IMR-90 (cell line): ENCODE measurements at regions not wholly inside any gene's neighbourhood (a gene's known extent, or its start where the extent isn't known, plus 50 kb on each side); places are given as distances from the start of the nearest gene placed in this dataset.

Experiments used
- ATAC-seq: fragments of 200-7000 bp; cut with Tn5 transposase; 2 replicates; pipeline ENCODE4 v1.9.1; 2020; ENCODE audit warnings: low read depth, mild to moderate bottlenecking, moderate library complexity
- BruUV-seq: library from RNA; stranded (reverse); fragments of 400-500 nt; replicated peaks from 2 replicates; lab custom pipeline; 2021; lab: Mats Ljungman, UMichigan
- CTCF ChIA-PET: fragments of 300-600 bp; formaldehyde crosslinking; extraction: SDS; loops from one replicate; lab custom pipeline; 2021; ENCODE audit warnings: antibody characterized with exemption; lab: Yijun Ruan, JAX
- POLR2A ChIA-PET: fragments of 300-600 bp; sonication (Branson Sonifier 250); formaldehyde crosslinking; loops from one replicate; lab custom pipeline; 2022; ENCODE audit warnings: antibody characterized with exemption; ENCODE audit not compliant: unreplicated experiment; lab: Charles Lee
- DNase-seq: peaks from one replicate; pipeline ENCODE4 v3.0.0; 2013
- H2AFZ ChIP-seq: replicated peaks from 2 replicates; pipeline ENCODE3; 2013; ENCODE audit warnings: low read length, mild to moderate bottlenecking; ENCODE audit not compliant: poor library complexity
- H2AK5ac ChIP-seq: 2 replicates; pipeline ENCODE4 v1.6.1; 2013; ENCODE audit warnings: low read depth, low read length, inconsistent platforms
- H2AK9ac ChIP-seq: replicated peaks from 2 replicates; pipeline ENCODE3; 2013; ENCODE audit warnings: mild to moderate bottlenecking, low read depth, low read length, moderate library complexity; ENCODE audit not compliant: poor library complexity
- H2BK120ac ChIP-seq: 2 replicates; pipeline ENCODE4 v1.6.1; 2013; ENCODE audit warnings: low read depth, low read length, inconsistent platforms
- H2BK15ac ChIP-seq: 3 replicates; pipeline ENCODE4 v1.6.1; 2013; ENCODE audit warnings: low read depth, low read length, inconsistent platforms
- H2BK20ac ChIP-seq: 2 replicates; pipeline ENCODE4 v1.6.1; 2013; ENCODE audit warnings: low read depth, mild to moderate bottlenecking, inconsistent platforms, low read length, moderate library complexity
- H2BK5ac ChIP-seq: 2 replicates; pipeline ENCODE4 v1.6.1; 2013; ENCODE audit warnings: mild to moderate bottlenecking, low read depth, low read length, inconsistent platforms; ENCODE audit not compliant: poor library complexity, severe bottlenecking
- H3K14ac ChIP-seq: replicated peaks from 2 replicates; pipeline ENCODE4 v1.6.1; 2013; ENCODE audit warnings: low read depth, low read length, inconsistent platforms
- H3K18ac ChIP-seq: 2 replicates; pipeline ENCODE4 v1.6.1; 2013; ENCODE audit warnings: low read depth, low read length, control low read depth
- H3K23ac ChIP-seq: 2 replicates; pipeline ENCODE4 v1.6.1; 2013; ENCODE audit warnings: low read depth, low read length, inconsistent platforms
- H3K27ac ChIP-seq: 2 replicates; pipeline ENCODE4 v1.5.1; 2013; ENCODE audit warnings: mild to moderate bottlenecking, control low read depth, low read length; ENCODE audit not compliant: insufficient read depth
- H3K27me3 ChIP-seq: 2 replicates; pipeline ENCODE4 v1.6.1; 2013; ENCODE audit warnings: low read length; ENCODE audit not compliant: control insufficient read depth, insufficient read depth
- H3K36me3 ChIP-seq: 2 replicates; pipeline ENCODE4 v1.6.1; 2013; ENCODE audit warnings: low read length, mixed read lengths; ENCODE audit not compliant: control insufficient read depth, insufficient read depth
- H3K4ac ChIP-seq: 2 replicates; pipeline ENCODE4 v1.6.1; 2013; ENCODE audit warnings: low read depth, low read length, inconsistent platforms
- H3K4me1 ChIP-seq: 2 replicates; pipeline ENCODE4 v1.6.1; 2013; ENCODE audit warnings: low read length, mixed read lengths; ENCODE audit not compliant: control insufficient read depth, insufficient read depth
- H3K4me2 ChIP-seq: 2 replicates; pipeline ENCODE4 v1.6.1; 2013; ENCODE audit warnings: low read depth, mild to moderate bottlenecking, control low read depth, low read length, moderate library complexity
- H3K4me3 ChIP-seq: 2 replicates; pipeline ENCODE4 v1.5.1; 2013; ENCODE audit warnings: low read depth, mild to moderate bottlenecking, control low read depth, low read length, moderate library complexity; ENCODE audit not compliant: insufficient read depth
- H3K56ac ChIP-seq: 2 replicates; pipeline ENCODE4 v1.6.1; 2013; ENCODE audit warnings: low read length, inconsistent platforms; ENCODE audit not compliant: insufficient read depth; ENCODE audit errors: extremely low read depth
- H3K79me1 ChIP-seq, 2 experiments: 2 replicates each; pipeline ENCODE4 v1.6.1; 2013; ENCODE audit warnings: low read length in 2 of 2, inconsistent platforms in 1 of 2, low read depth in 1 of 2
- H3K9ac ChIP-seq: 2 replicates; pipeline ENCODE4 v1.6.1; 2013; ENCODE audit warnings: low read depth, low read length, control low read depth
- H3K9me1 ChIP-seq: 2 replicates; pipeline ENCODE4 v1.6.1; 2013; ENCODE audit warnings: low read length, inconsistent platforms; ENCODE audit not compliant: insufficient read depth
- H3K9me3 ChIP-seq: 2 replicates; pipeline ENCODE4 v1.6.1; 2013; ENCODE audit warnings: low read length; ENCODE audit not compliant: control insufficient read depth, insufficient read depth
- H4K20me1 ChIP-seq: 2 replicates; pipeline ENCODE4 v1.6.1; 2013; ENCODE audit warnings: low read length, inconsistent platforms; ENCODE audit not compliant: insufficient read depth
- H4K5ac ChIP-seq: 2 replicates; pipeline ENCODE4 v1.6.1; 2013; ENCODE audit warnings: mild to moderate bottlenecking, low read depth, low read length, control low read depth
- H4K8ac ChIP-seq, 2 experiments: 2 replicates each; pipeline ENCODE4 v1.6.1; 2013; ENCODE audit warnings: low read depth in 2 of 2, low read length in 2 of 2, control low read depth in 1 of 2, inconsistent platforms in 1 of 2
- H4K91ac ChIP-seq: 2 replicates; pipeline ENCODE4 v1.6.1; 2013; ENCODE audit warnings: low read depth, low read length, inconsistent platforms; ENCODE audit not compliant: insufficient read depth
- BHLHE40 ChIP-seq: fragments of 150-350 bp; IDR thresholded peaks from 2 replicates; pipeline ENCODE4 v1.6.1; 2016; ENCODE audit warnings: mild to moderate bottlenecking, low read depth, low read length
- CEBPB ChIP-seq: IDR thresholded peaks from 2 replicates; pipeline ENCODE4 v1.6.1; 2012; ENCODE audit warnings: low read depth, low read length, improper control_type of control experiment
- CHD1 ChIP-seq: IDR thresholded peaks from 2 replicates; pipeline ENCODE4 v1.6.1; 2012; ENCODE audit warnings: low read depth, low read length, improper control_type of control experiment
- ELK1 ChIP-seq: fragments of 150-350 bp; IDR thresholded peaks from 2 replicates; pipeline ENCODE4 v1.6.1; 2016; ENCODE audit warnings: low read depth, mild to moderate bottlenecking, low read length, moderate library complexity, borderline replicate concordance
- FOS ChIP-seq: fragments of 150-350 bp; IDR thresholded peaks from 2 replicates; pipeline ENCODE4 v1.6.1; 2016; ENCODE audit warnings: low read depth, low read length
- MAFK ChIP-seq: IDR thresholded peaks from 2 replicates; pipeline ENCODE4 v1.6.1; 2012; ENCODE audit warnings: low read depth, low read length, improper control_type of control experiment
- MAZ ChIP-seq: IDR thresholded peaks from 2 replicates; pipeline ENCODE4 v1.6.1; 2012; ENCODE audit warnings: low read depth, mild to moderate bottlenecking, low read length, improper control_type of control experiment, moderate library complexity, borderline replicate concordance
- MXI1 ChIP-seq: IDR thresholded peaks from 2 replicates; pipeline ENCODE4 v1.6.1; 2012; ENCODE audit warnings: low read depth, mild to moderate bottlenecking, low read length, moderate library complexity, borderline replicate concordance
- NFE2L2 ChIP-seq: fragments of 150-350 bp; IDR thresholded peaks from 2 replicates; pipeline ENCODE4 v1.6.1; 2016; ENCODE audit warnings: low read depth, mild to moderate bottlenecking, low read length
- RAD21 ChIP-seq: IDR thresholded peaks from 2 replicates; pipeline ENCODE4 v1.6.1; 2012; ENCODE audit warnings: low read length, improper control_type of control experiment
- RCOR1 ChIP-seq: IDR thresholded peaks from 2 replicates; pipeline ENCODE4 v1.6.1; 2012; ENCODE audit warnings: mild to moderate bottlenecking, low read length, improper control_type of control experiment; ENCODE audit not compliant: insufficient replicate concordance
- RFX5 ChIP-seq: IDR thresholded peaks from 2 replicates; pipeline ENCODE4 v1.8.0; 2012; ENCODE audit warnings: low read depth, mild to moderate bottlenecking, low read length, moderate library complexity
- SMC3 ChIP-seq: fragments of 150-350 bp; IDR thresholded peaks from 2 replicates; pipeline ENCODE4 v1.6.1; 2016; ENCODE audit warnings: low read depth, mild to moderate bottlenecking, antibody characterized with exemption, low read length, moderate library complexity
- USF2 ChIP-seq: fragments of 150-350 bp; IDR thresholded peaks from 2 replicates; pipeline ENCODE4 v1.6.1; 2017; ENCODE audit warnings: mild to moderate bottlenecking, antibody characterized with exemption, low read length, low read depth
- WGBS, 2 experiments: methylation state at CpG; one replicate each; pipeline versions ENCODE4 v1.1.5 to v1.1.7; 2013; ENCODE audit warnings: missing lambda C conversion rate in 2 of 2; ENCODE audit not compliant: insufficient read length in 1 of 2; ENCODE audit errors: extremely low coverage in 2 of 2; 5-methylcytosine and 5-hydroxymethylcytosine counted together
- dilution Hi-C: fragments of 300-500 bp; cut with HindIII; formaldehyde crosslinking; loops from one replicate; pipeline ENCODE4 v1.14.3; 2018; ENCODE audit warnings: low sequenced_read_pairs; ENCODE audit not compliant: unreplicated experiment
- in situ Hi-C: fragments of 300-500 bp; cut with MboI; formaldehyde crosslinking; loops from 3 replicates; pipeline ENCODE4 v1.14.3; 2019; ENCODE audit warnings: low sequenced_read_pairs, inconsistent platforms, mixed read lengths
- intact Hi-C: fragments of 100-400 bp; cut with micrococcal nuclease; formaldehyde crosslinking; loops from 2 replicates; pipeline ENCODE4 v1.10.0; 2022

GRCh38 chrX:122622795-122623194 is 561.3 kb upstream of the GRIA3 start:
- H4K20me1 ChIP-seq = no peaks in the 10 kb centered on the region
- H3K27ac ChIP-seq = no peak overlapping the region
- in situ Hi-C loops (no loop called here), intact Hi-C loops (no loop called here), dilution Hi-C loops (no loop called here)
- no TSS peak for BruUV-seq
- no peak overlapping the region for H3K4ac ChIP-seq
- no peak overlapping the region for H4K91ac ChIP-seq
- DNase-seq = no peak
- ATAC-seq = no peak
- H3K9ac ChIP-seq = no peak overlapping the region
- no peak overlapping the region for H3K4me2 ChIP-seq
- H3K4me1 ChIP-seq = no peaks in the 10 kb centered on the region
- H2BK120ac ChIP-seq = no peak overlapping the region
- no peaks in the 10 kb centered on the region for H3K27me3 ChIP-seq
- H3K14ac ChIP-seq = no peak overlapping the region
- H3K9me3 ChIP-seq = no peaks in the 10 kb centered on the region
- H3K4me3 ChIP-seq = no peak overlapping the region
- no peak overlapping the region for H2AK9ac ChIP-seq
- no peaks in the 10 kb centered on the region for H3K79me1 ChIP-seq
- no peak overlapping the region for H3K18ac ChIP-seq
- H2AFZ ChIP-seq = no peak overlapping the region
- no CpG with 5 or more reads among the region's 1 CpG for WGBS, 2 experiments
- no peak overlapping the region for H4K8ac ChIP-seq
- ChIA-PET CTCF (no interaction called here), POLR2A (no interaction called here)
- H3K9me1 ChIP-seq = no peaks in the 10 kb centered on the region
- no peak overlapping the region for H3K23ac ChIP-seq
- no peak overlapping the region for H2BK15ac ChIP-seq
- no peak overlapping the region for H2BK20ac ChIP-seq
- no peak overlapping the region for H4K5ac ChIP-seq
- H2BK5ac ChIP-seq = no peak overlapping the region
- H3K56ac ChIP-seq = no peak overlapping the region
- no peaks in the 10 kb centered on the region for H3K36me3 ChIP-seq
- TF ChIP-seq CHD1 (no peak), MAFK (no peak), NFE2L2 (no peak), FOS (no peak), MAZ (no peak), CEBPB (no peak), SMC3 (no peak), USF2 (no peak), BHLHE40 (no peak), ELK1 (no peak), MXI1 (no peak), RAD21 (no peak), RFX5 (no peak), RCOR1 (no peak)
- H2AK5ac ChIP-seq = no peak overlapping the region
